Thoracic aorta (tissue), 2 donors: ENCODE measurements at regions not wholly inside any gene's neighbourhood (a gene's known extent, or its start where the extent isn't known, plus 50 kb on each side); places are given as distances from the start of the nearest gene placed in this dataset.

Experiments
- ATAC-seq: fragments of 150-250 bp; one replicate; pipeline ENCODE4 v1.8.0; 2017; ENCODE audit warnings: low read depth; ENCODE audit not compliant: insufficient number of reproducible peaks, low FRiP score
- DNase-seq: peaks from one replicate; pipeline ENCODE4 v3.0.0-alpha.2; 2020; ENCODE audit warnings: low spot score
- H3K27ac ChIP-seq, 2 donors: fragments of 200-600 bp; sonication (generic); 1 replicate in 1 of 2; 2 replicates in 1 of 2; pipeline ENCODE4 v1.5.1; 2016; ENCODE audit warnings: mild to moderate bottlenecking in 2 of 2, moderate library complexity in 2 of 2
- H3K27me3 ChIP-seq: fragments of 200-600 bp; sonication (generic); replicated peaks from 2 replicates; pipeline ENCODE4 v1.6.0; 2016; ENCODE audit warnings: mild to moderate bottlenecking; ENCODE audit not compliant: insufficient read depth
- H3K36me3 ChIP-seq: fragments of 200-600 bp; sonication (generic); one replicate; pipeline ENCODE4 v1.5.1; 2016
- H3K4me1 ChIP-seq, 2 donors: fragments of 200-600 bp; sonication (generic); 1 replicate in 1 of 2; 2 replicates in 1 of 2; pipeline versions ENCODE4 v1.5.1 to v1.6.0; 2016; ENCODE audit warnings: low read depth in 2 of 2, mild to moderate bottlenecking in 1 of 2; ENCODE audit not compliant: control insufficient read depth in 1 of 2
- H3K4me3 ChIP-seq: fragments of 200-600 bp; sonication (generic); 2 replicates; pipeline ENCODE4 v1.5.1; 2016; ENCODE audit warnings: mild to moderate bottlenecking
- H3K9me3 ChIP-seq: fragments of 200-600 bp; sonication (generic); 2 replicates; pipeline ENCODE4 v1.5.1; 2016
- TF ChIP-seq, protein P1 (sequence below): fragments of 200-600 bp; sonication (generic); IDR thresholded peaks from one replicate; pipeline ENCODE4 v1.5.1; 2019; ENCODE audit warnings: antibody characterized with exemption

DNA sequence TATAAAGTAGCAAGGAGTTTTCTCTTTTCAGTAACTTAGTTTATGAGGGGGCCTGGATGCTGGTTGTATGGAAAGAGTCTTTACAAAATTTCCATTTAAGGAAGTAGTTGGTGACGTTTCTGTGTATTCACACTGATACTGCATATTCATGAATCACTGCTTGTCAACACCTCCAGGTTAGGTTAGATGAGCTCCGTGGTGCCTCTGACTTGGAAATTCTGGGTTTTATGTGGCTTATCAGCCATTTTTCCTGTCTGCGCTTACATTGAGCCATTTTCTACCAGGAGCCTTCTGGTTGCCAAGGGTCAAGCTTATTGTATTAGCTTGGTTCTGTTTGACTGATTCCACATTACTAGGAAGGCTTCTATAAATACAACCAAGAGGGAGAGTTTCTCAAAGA, 128.3 kb downstream of the SLC28A3 start:
- TF ChIP-seq, protein P1, sequence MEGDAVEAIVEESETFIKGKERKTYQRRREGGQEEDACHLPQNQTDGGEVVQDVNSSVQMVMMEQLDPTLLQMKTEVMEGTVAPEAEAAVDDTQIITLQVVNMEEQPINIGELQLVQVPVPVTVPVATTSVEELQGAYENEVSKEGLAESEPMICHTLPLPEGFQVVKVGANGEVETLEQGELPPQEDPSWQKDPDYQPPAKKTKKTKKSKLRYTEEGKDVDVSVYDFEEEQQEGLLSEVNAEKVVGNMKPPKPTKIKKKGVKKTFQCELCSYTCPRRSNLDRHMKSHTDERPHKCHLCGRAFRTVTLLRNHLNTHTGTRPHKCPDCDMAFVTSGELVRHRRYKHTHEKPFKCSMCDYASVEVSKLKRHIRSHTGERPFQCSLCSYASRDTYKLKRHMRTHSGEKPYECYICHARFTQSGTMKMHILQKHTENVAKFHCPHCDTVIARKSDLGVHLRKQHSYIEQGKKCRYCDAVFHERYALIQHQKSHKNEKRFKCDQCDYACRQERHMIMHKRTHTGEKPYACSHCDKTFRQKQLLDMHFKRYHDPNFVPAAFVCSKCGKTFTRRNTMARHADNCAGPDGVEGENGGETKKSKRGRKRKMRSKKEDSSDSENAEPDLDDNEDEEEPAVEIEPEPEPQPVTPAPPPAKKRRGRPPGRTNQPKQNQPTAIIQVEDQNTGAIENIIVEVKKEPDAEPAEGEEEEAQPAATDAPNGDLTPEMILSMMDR: no peak
- Histone ChIP-seq H3K36me3 (no peaks in the 10 kb centered on the region), H3K4me1 (no peaks in the 10 kb centered on the region), H3K4me3 (no peak overlapping the region), H3K9me3 (no peaks in the 10 kb centered on the region), H3K27ac (no peak overlapping the region), H3K27me3 (no peaks in the 10 kb centered on the region)
- no peak for ATAC-seq
- no peak for DNase-seq

DNA sequence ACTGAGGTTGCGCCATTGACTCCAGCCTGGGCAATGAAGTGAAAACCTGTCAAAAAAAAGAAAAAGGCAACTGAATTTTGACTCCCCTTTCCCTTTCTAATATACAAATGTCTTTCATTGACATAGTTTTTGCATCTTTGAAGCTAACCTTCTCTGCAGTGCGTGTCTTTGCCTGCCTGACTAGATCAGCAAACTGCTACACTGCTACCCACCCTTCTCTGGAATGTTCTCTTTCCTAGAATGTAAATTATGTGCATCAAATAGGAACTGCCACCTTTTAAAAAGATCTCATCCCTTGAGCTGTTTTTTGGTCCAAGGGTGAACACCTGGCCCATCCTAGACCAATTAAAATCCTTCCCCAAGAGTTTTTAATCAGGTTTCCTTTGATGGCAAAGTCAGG, 127.6 kb downstream of the SLC28A3 start:
- no peak for DNase-seq

DNA sequence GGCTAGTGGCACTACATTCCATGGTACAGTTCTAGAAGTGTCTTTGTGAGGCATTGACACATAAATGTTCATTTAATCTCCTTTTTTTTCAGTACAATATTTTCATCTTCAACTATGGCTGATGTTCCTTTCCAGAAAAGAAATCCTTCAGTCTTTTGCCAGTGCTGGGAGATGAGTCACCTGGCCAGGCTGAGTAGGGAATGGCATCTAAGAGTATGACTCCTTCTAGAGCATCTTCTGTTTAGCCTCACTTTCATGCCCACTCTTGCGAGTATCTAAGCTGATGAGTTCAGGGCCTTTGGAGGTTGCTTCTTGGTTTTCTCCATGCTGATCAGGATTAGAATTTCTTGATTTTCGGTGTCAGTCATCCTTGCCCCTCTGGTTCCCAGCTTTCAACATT, 124.4 kb downstream of the SLC28A3 start:
- no peak for ATAC-seq
- H3K4me3 ChIP-seq: no peak overlapping the region

More for the DNA sequence above, 127.6 kb downstream of the SLC28A3 start:
- Histone ChIP-seq H3K9me3 (no peaks in the 10 kb centered on the region), H3K27ac (no peak overlapping the region), H3K27me3 (no peaks in the 10 kb centered on the region), H3K4me1 (no peaks in the 10 kb centered on the region), H3K36me3 (no peaks in the 10 kb centered on the region), H3K4me3 (no peak overlapping the region)
- TF ChIP-seq, protein P1: no peak
- no peak for ATAC-seq

DNA sequence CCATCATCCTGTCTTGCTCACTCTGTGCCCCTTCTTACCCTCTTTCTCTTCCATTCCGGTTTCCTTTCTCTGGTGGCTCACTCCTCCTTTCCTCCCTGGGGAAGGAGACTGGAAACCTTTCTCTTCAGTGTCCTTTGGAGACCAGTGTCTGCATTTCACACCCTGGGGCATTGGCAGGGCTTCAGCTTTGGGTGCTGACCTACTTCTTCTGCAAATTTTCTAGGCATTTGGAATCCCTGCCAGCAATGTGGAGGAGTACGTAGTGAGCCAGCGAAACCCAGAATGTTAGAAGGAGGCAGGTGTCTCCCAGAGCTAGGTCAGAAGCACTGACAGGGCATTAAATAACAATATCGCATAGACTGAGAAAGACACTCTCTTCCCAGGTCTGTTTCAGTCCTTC, 122.2 kb downstream of the SLC28A3 start:
- DNase-seq (no peak), ATAC-seq (no peak)
- Histone ChIP-seq H3K9me3 (no peaks in the 10 kb centered on the region), H3K27ac (no peak overlapping the region), H3K27me3 (no peaks in the 10 kb centered on the region), H3K36me3 (no peaks in the 10 kb centered on the region), H3K4me3 (no peak overlapping the region), H3K4me1 (no peaks in the 10 kb centered on the region)
- TF ChIP-seq, protein P1: no peak

More for the DNA sequence above, 124.4 kb downstream of the SLC28A3 start:
- Histone ChIP-seq H3K27me3 (no peaks in the 10 kb centered on the region), H3K36me3 (no peaks in the 10 kb centered on the region), H3K9me3 (no peaks in the 10 kb centered on the region), H3K4me1 (no peaks in the 10 kb centered on the region), H3K27ac (no peak overlapping the region)
- DNase-seq: no peak
- TF ChIP-seq, protein P1: no peak

DNA sequence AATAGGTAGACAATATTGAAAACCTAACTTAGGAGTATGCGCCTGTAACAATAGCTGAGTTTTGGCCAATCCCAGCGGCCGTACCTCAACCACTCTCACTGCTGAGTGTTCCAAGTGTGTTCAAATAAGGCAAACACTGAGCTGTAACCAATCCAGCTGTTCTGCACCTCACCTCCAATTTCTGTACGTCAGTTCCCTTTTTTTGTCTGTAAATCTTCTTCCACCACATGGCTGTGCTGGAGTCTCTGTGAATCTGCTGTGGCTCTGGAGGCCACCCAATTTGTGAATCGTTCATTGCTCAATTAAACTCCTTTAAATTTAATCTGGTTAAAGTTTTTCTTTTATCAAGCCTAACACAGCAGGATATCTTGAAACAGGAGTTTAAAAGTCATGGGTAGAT, 116.3 kb downstream of the SLC28A3 start:
- DNase-seq: no peak
- no peaks in the 10 kb centered on the region for H3K36me3 ChIP-seq

More for the DNA sequence above, 116.3 kb downstream of the SLC28A3 start:
- Histone ChIP-seq H3K9me3 (no peaks in the 10 kb centered on the region), H3K27ac (no peak overlapping the region), H3K27me3 (no peaks in the 10 kb centered on the region), H3K4me1 (no peaks in the 10 kb centered on the region), H3K4me3 (no peak overlapping the region)
- TF ChIP-seq, protein P1: no peak
- ATAC-seq: no peak
